ENCODE measurements at regions not wholly inside any gene's neighbourhood (a gene's known extent, or its start where the extent isn't known, plus 50 kb on each side); places are given as distances from the start of the nearest gene placed in this dataset.

DNA sequence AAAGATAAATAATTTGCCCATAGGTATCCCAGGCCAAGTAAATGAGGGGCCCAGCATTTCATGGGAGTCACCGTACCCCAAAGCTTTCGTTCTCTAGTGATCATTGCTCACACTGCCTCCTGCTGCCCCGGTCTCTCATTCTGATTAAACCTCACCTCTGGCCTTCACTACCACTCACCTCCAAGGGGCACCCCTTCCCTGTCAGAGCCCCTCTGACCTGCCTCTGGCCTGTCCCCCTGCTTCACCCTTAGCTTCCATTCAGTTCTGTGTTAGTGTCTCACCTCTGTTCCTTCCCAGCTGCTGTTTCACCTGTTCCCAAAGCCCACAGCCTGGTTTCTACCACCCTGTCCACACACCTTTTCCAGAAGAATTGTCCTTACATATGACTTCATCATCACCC is 150.3 kb upstream of the E2F8 start:
- no peak for DNase-seq
- no peaks in the 10 kb centered on the region for H3K36me3 Mint-ChIP-seq (ENCODE audit: low read depth)
- CTCF ChIA-PET: no interaction called here
- ATAC-seq: no peak
- no peak overlapping the region for H3K4me3 Mint-ChIP-seq
- intact Hi-C loops (cut with micrococcal nuclease): no loop called here
- peaks cover 6% of the 10 kb centered on the region for H3K27me3 Mint-ChIP-seq
- POLR2A ChIA-PET: no interaction called here
- H3K27ac Mint-ChIP-seq: no peak overlapping the region
- TF ChIP-seq, protein P1, sequence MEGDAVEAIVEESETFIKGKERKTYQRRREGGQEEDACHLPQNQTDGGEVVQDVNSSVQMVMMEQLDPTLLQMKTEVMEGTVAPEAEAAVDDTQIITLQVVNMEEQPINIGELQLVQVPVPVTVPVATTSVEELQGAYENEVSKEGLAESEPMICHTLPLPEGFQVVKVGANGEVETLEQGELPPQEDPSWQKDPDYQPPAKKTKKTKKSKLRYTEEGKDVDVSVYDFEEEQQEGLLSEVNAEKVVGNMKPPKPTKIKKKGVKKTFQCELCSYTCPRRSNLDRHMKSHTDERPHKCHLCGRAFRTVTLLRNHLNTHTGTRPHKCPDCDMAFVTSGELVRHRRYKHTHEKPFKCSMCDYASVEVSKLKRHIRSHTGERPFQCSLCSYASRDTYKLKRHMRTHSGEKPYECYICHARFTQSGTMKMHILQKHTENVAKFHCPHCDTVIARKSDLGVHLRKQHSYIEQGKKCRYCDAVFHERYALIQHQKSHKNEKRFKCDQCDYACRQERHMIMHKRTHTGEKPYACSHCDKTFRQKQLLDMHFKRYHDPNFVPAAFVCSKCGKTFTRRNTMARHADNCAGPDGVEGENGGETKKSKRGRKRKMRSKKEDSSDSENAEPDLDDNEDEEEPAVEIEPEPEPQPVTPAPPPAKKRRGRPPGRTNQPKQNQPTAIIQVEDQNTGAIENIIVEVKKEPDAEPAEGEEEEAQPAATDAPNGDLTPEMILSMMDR (IDR thresholded peaks at IDR 0.05): no peak
- peaks cover 4% of the 10 kb centered on the region for H3K4me1 Mint-ChIP-seq (ENCODE audit: low read depth)
- H3K9me3 Mint-ChIP-seq: no peaks in the 10 kb centered on the region

DNA sequence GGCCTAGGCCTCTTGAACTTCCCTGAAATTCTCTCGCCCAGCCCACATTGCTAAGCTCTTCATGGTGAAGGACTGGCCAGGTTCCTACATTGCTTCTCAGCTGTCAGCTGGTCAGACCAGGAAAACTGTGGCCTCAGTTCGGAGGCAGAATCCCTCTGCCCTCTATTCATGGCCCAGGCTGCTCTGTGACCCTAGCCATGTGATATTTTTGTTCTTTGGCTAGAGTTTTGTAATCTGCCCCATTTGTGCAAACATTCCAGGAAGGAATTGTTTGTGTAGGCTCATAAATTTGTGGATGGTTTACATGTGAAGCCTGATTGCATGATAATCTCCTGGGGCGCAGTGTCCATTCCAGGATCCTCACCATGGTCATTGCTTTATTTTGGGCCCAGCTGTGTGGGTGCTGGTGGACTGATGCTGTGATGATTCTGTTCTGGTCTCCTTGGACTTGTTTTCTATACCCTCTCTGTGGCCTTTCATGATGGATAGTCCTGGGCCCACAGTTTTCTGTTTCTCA is 149.1 kb upstream of the E2F8 start:
- Mint-ChIP-seq H3K9me3 (no peaks in the 10 kb centered on the region), H3K4me1 (ENCODE audit: low read depth) (peaks cover 4% of the 10 kb centered on the region), H3K27me3 (peaks cover 6% of the 10 kb centered on the region), H3K4me3 (no peak overlapping the region), H3K27ac (no peak overlapping the region), H3K36me3 (ENCODE audit: low read depth) (no peaks in the 10 kb centered on the region)
- ATAC-seq: no peak
- DNase-seq: no peak
- TF ChIP-seq, protein P1 (IDR thresholded peaks at IDR 0.05): no peak
- intact Hi-C loops (cut with micrococcal nuclease): no loop called here
- POLR2A ChIA-PET: no interaction called here
- CTCF ChIA-PET: no interaction called here

DNA sequence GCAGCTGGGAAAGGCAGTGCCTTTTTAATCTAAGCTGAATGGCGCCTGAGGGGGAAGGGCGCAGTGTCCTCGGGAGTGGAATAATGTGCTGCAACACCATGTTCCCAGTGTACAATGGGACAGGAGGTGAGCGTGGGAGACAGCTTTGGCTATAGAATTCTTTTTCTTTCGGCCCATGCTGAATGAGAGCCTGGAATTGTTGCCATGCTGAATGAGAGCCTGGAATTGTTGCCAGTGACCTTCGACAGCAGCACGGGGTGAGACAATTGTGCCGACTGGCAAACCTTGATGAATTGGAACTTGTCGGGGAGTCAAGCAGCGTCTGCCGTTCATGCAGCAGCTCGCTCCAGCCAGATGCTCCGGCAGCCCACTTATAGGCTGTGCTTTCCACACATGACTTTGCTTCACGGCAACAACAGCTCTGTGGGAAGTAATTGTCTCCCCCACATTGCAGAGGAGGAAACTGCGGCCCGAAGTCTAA is 141.4 kb upstream of the E2F8 start:
- no peak overlapping the region for H3K4me3 Mint-ChIP-seq
- POLR2A ChIA-PET: no interaction called here
- CTCF ChIA-PET: no interaction called here
- no peaks in the 10 kb centered on the region for H3K9me3 Mint-ChIP-seq
- H3K4me1 Mint-ChIP-seq (ENCODE audit: low read depth): no peaks in the 10 kb centered on the region
- no peak overlapping the region for H3K27ac Mint-ChIP-seq
- DNase-seq (no peak), ATAC-seq (no peak)
- TF ChIP-seq, protein P1 (IDR thresholded peaks at IDR 0.05): no peak
- peaks cover 14% of the 10 kb centered on the region for H3K27me3 Mint-ChIP-seq
- no peaks in the 10 kb centered on the region for H3K36me3 Mint-ChIP-seq (ENCODE audit: low read depth)
- intact Hi-C loops (cut with micrococcal nuclease): no loop called here

DNA sequence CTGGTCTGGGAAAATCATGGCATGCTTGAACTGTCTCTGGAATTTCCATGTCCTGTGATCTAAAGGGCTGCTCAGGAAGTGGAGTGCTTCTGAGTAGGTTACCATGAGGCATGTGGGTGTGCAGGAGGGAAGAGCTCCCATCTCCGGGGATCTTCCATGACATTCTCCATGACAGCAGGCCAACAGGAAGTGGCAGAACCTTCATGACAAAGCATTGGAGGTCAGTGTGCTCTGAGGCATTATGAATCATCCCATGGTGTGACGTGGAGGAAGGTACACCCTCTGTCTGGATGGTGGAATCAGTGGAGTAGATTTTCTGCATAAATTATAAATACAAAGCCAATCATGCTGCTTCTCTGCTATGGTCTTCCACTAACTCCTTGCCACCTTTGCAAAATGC is 139.6 kb upstream of the E2F8 start:
- Mint-ChIP-seq H3K4me1 (ENCODE audit: low read depth) (no peaks in the 10 kb centered on the region), H3K36me3 (ENCODE audit: low read depth) (no peaks in the 10 kb centered on the region), H3K27me3 (peaks cover 14% of the 10 kb centered on the region), H3K9me3 (no peaks in the 10 kb centered on the region), H3K27ac (no peak overlapping the region), H3K4me3 (no peak overlapping the region)
- ATAC-seq (no peak), DNase-seq (no peak)
- TF ChIP-seq, protein P1 (IDR thresholded peaks at IDR 0.05): no peak
- ChIA-PET POLR2A (no interaction called here), CTCF (no interaction called here)
- intact Hi-C loops (cut with micrococcal nuclease): no loop called here

DNA sequence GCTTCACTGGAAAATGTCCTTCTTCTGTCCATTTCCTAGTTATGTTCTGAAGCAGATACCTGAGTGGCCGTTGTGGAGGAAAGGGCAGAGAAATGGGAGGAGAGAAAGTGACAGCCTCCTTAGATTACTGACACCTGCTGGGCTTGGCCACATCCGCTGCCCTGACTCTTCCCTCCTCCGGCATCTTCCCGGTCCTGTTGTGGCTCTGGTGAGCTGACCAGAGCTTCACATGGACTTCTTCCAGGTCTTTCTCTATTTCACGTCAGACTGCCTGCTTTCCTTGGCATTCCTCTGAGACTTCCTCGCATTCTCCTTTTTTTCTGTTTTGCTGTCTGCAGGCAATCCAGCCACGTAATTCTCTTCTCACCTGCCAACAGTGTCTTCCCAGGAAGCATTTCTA is 138.7 kb upstream of the E2F8 start:
- no peak overlapping the region for H3K4me3 Mint-ChIP-seq
- ChIA-PET POLR2A (no interaction called here), CTCF (no interaction called here)
- peaks cover 14% of the 10 kb centered on the region for H3K27me3 Mint-ChIP-seq
- DNase-seq (no peak), ATAC-seq (no peak)
- intact Hi-C loops (cut with micrococcal nuclease): no loop called here
- TF ChIP-seq, protein P1 (IDR thresholded peaks at IDR 0.05): no peak
- H3K36me3 Mint-ChIP-seq (ENCODE audit: low read depth): no peaks in the 10 kb centered on the region
- H3K4me1 Mint-ChIP-seq (ENCODE audit: low read depth): no peaks in the 10 kb centered on the region
- no peak overlapping the region for H3K27ac Mint-ChIP-seq
- H3K9me3 Mint-ChIP-seq: no peaks in the 10 kb centered on the region
